HL-60/S4 treated with phorbol 12-myristate 13-acetate at 8.2 ng/mL for 4 days and 3 days (cell line): ENCODE measurements at regions not wholly inside any gene's neighbourhood (a gene's known extent, or its start where the extent isn't known, plus 50 kb on each side); places are given as distances from the start of the nearest gene placed in this dataset.

Experiments used
- in situ Hi-C: fragments of 300-500 bp; cut with MboI; formaldehyde crosslinking; loops from 2 replicates; pipeline ENCODE4 v1.15.0; 2022; ENCODE audit warnings: low sequenced_read_pairs

GRCh38 chr16:85429776-85430522 is 183.2 kb upstream of the GSE1 start:
- in situ Hi-C loops, result loop anchor here (25.0 kb wide), 1 partner anchor 182 kb away; the partner anchor contains the start of gene GSE1

GRCh38 chr16:85430523-85431421 is 182.3 kb upstream of the GSE1 start:
- in situ Hi-C loops, result loop anchor here (25.0 kb wide), 1 partner anchor 182 kb away; the partner anchor contains the start of gene GSE1

GRCh38 chr16:85431431-85432124 is 181.5 kb upstream of the GSE1 start:
- in situ Hi-C loops, result loop anchor here (25.0 kb wide), 1 partner anchor 181 kb away; the partner anchor contains the start of gene GSE1

- in situ Hi-C loops, result loop anchor here (25.0 kb wide), 1 partner anchor 180 kb away; the partner anchor contains the start of gene GSE1
Observed at GRCh38 chr16:85432606-85433005, 180.5 kb upstream of the GSE1 start.

- in situ Hi-C loops, result loop anchor here (25.0 kb wide), 1 partner anchor 179 kb away; the partner anchor contains the start of gene GSE1
Observed at GRCh38 chr16:85433477-85433876, 179.6 kb upstream of the GSE1 start.

- in situ Hi-C loops, result loop anchor here (25.0 kb wide), 1 partner anchor 177 kb away; the partner anchor contains the start of gene GSE1
Observed at GRCh38 chr16:85435286-85435685, 177.8 kb upstream of the GSE1 start.

- in situ Hi-C loops, result loop anchor here (25.0 kb wide), 1 partner anchor 177 kb away; the partner anchor contains the start of gene GSE1
Observed at GRCh38 chr16:85435700-85436099, 177.4 kb upstream of the GSE1 start.

- in situ Hi-C loops, result loop anchor here (25.0 kb wide), 1 partner anchor 176 kb away; the partner anchor contains the start of gene GSE1
Observed at GRCh38 chr16:85436207-85436606, 176.9 kb upstream of the GSE1 start.

GRCh38 chr16:85436636-85437165 is 176.4 kb upstream of the GSE1 start:
- in situ Hi-C loops, result loop anchor here (25.0 kb wide), 1 partner anchor 176 kb away; the partner anchor contains the start of gene GSE1

GRCh38 chr16:85437166-85438052 is 175.7 kb upstream of the GSE1 start:
- in situ Hi-C loops, result loop anchor here (25.0 kb wide), 1 partner anchor 175 kb away; the partner anchor contains the start of gene GSE1

- in situ Hi-C loops, result loop anchor here (25.0 kb wide), 1 partner anchor 173 kb away; the partner anchor contains the start of gene GSE1
Observed at GRCh38 chr16:85438981-85439685, 174.0 kb upstream of the GSE1 start.

GRCh38 chr16:85440744-85441143 is 172.4 kb upstream of the GSE1 start:
- in situ Hi-C loops, result loop anchor here (25.0 kb wide), 1 partner anchor 172 kb away; the partner anchor contains the start of gene GSE1

GRCh38 chr16:85441189-85441889 is 171.8 kb upstream of the GSE1 start:
- in situ Hi-C loops, result loop anchor here (25.0 kb wide), 1 partner anchor 171 kb away; the partner anchor contains the start of gene GSE1

GRCh38 chr16:85441890-85442670 is 171.0 kb upstream of the GSE1 start:
- in situ Hi-C loops, result loop anchor here (25.0 kb wide), 1 partner anchor 170 kb away; the partner anchor contains the start of gene GSE1

GRCh38 chr16:85443116-85443515 is 170.0 kb upstream of the GSE1 start:
- in situ Hi-C loops, result loop anchor here (25.0 kb wide), 1 partner anchor 169 kb away; the partner anchor contains the start of gene GSE1

GRCh38 chr16:85443531-85443930 is 169.6 kb upstream of the GSE1 start:
- in situ Hi-C loops, result loop anchor here (25.0 kb wide), 1 partner anchor 169 kb away; the partner anchor contains the start of gene GSE1
